ENCODE measurements at regions not wholly inside any gene's neighbourhood (a gene's known extent, or its start where the extent isn't known, plus 50 kb on each side); places are given as distances from the start of the nearest gene placed in this dataset.

DNA sequence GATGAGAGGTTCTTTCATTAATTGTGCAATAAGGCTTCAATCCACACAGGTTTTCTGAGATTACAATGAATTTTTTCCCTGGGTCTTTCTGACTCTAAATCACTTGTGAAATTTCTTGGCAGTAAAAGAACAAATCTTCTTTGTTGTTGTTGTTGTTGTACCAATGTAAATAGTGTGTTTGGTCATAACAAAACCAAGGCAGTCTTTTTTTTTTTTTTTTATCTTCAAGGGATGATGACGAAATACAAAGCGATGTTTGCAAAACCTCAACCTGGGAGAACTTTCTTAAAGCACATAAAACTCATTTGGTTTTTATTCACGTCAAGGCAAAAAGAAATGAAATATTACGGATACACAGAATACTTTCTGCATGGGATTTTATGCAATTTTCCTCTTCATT lies 462.0 kb downstream of the LIG4 start:
- no peak overlapping the region for H3K27ac ChIP-seq (ENCODE audit: low read depth, low read length)
- WGBS, 3 donors = 80 to 86% (median 85%) methylated on average over 4 of the region's 4 CpGs

DNA sequence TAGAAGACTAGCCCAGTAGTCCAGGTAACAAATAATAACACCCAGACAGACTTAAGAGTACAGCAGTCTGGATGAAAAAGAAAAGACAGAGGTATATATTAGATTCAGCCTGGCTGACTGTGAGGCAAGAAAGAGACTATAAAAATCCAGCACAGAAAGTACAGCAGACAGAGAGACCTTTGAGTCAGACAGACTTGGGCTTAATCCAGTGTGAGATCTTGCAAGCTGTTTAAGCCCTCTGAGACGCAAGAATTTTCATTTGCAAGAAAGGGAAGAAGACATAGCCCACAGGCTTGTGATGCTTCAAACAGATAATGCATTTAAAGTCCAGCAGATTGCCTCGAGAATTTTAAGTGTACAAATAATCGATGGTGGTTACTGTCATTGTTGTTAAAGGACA lies 471.4 kb downstream of the LIG4 start:
- 59 to 71% (median 67%) methylated on average over 3 of the region's 3 CpGs for WGBS, 3 donors
- H3K27ac ChIP-seq (ENCODE audit: low read depth, low read length) = no peak overlapping the region

- H3K27ac ChIP-seq (ENCODE audit: low read depth, low read length) = no peak overlapping the region
- 33 to 51% (median 38%) methylated on average over 4 of the region's 4 CpGs for WGBS, 3 donors
These were observed 471.8 kb downstream of the LIG4 start for GRCh38 chr13:107743526-107743925.

GRCh38 chr13:107743100-107743499 lies 472.2 kb downstream of the LIG4 start:
- no peak overlapping the region for H3K27ac ChIP-seq (ENCODE audit: low read depth, low read length)
- 59 to 75% (median 66%) methylated on average over 3 of the region's 3 CpGs for WGBS, 3 donors

- H3K27ac ChIP-seq (ENCODE audit: low read depth, low read length) = no peak overlapping the region
- 76 to 85% (median 77%) methylated on average over 1 of the region's 1 CpG for WGBS, 3 donors
These were observed 472.8 kb downstream of the LIG4 start for GRCh38 chr13:107742544-107742943.

DNA sequence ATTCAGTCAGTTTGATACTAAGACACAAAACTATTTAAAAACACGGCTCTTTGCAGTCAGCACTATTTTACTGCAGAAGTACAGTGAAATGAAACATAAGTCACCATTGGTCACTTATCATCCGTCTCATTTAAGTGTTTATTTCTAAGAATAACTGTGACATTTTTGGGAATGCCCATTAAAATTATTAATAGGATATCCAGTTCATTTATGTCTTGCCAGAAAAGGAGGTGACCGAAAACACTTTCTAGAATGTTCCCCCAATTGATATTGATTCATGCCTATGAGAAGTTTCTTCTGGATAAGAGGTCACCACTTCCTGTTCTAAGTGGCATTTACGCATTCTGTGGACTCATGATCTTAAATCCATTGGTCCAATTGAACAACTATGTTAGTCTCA lies 477.3 kb downstream of the LIG4 start:
- 75 to 80% (median 76%) methylated on average over 4 of the region's 4 CpGs for WGBS, 3 donors
- no peak overlapping the region for H3K27ac ChIP-seq (ENCODE audit: low read depth, low read length)

GRCh38 chr13:107736731-107737130 lies 478.6 kb downstream of the LIG4 start:
- 61 to 74% (median 72%) methylated on average over 2 of the region's 2 CpGs for WGBS, 3 donors
- H3K27ac ChIP-seq (ENCODE audit: low read depth, low read length) = no peak overlapping the region

DNA sequence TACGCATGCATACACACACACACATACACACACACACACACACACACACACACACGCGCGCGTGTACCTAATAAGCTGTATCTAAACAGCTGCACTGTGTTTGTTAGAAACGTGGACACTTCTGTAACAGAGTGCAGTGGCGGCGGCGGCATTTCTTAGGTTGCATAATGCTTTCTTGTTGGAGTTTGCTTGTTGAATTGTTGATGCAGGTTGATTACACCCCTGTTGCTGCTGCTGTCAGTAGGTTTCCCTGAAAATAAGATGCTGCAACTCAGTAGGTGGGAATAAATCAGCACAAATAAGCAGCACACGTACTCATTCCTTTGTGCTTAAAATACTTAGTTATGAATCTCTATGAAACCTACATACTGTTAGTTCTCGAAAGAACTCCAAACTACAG lies 479.2 kb downstream of the LIG4 start:
- WGBS, 3 donors = 71 to 75% (median 72%) methylated on average over 11 of the region's 11 CpGs
- no peak overlapping the region for H3K27ac ChIP-seq (ENCODE audit: low read depth, low read length)

GRCh38 chr13:107734891-107735625 lies 480.3 kb downstream of the LIG4 start:
- 53 to 57% (median 55%) methylated on average over 7 of the region's 7 CpGs for WGBS, 3 donors
- no peak overlapping the region for H3K27ac ChIP-seq (ENCODE audit: low read depth, low read length)

DNA sequence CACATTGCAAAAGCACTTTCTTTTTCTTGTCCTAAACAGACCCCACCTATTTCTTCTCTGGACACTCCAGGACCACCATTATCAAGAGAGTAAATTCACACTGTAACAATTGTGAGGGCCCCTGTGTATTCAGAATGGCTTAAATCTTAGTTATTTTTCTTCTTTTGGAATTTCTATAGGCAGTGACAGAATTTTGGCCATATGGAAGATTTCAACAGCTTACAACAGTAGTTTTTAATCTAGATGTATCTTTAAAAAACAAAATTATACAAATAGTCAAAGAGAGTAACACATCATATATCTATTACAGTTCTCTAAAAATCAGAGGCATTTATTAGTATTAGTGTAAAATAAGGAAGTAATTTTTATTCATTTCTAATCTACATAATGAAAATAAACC lies 482.1 kb downstream of the LIG4 start:
- no peak overlapping the region for H3K27ac ChIP-seq (ENCODE audit: low read depth, low read length)

- H3K27ac ChIP-seq (ENCODE audit: low read depth, low read length) = no peak overlapping the region
- 75 to 82% (median 78%) methylated on average over 6 of the region's 6 CpGs for WGBS, 3 donors
These were observed 484.5 kb downstream of the LIG4 start for GRCh38 chr13:107730813-107731212.

DNA sequence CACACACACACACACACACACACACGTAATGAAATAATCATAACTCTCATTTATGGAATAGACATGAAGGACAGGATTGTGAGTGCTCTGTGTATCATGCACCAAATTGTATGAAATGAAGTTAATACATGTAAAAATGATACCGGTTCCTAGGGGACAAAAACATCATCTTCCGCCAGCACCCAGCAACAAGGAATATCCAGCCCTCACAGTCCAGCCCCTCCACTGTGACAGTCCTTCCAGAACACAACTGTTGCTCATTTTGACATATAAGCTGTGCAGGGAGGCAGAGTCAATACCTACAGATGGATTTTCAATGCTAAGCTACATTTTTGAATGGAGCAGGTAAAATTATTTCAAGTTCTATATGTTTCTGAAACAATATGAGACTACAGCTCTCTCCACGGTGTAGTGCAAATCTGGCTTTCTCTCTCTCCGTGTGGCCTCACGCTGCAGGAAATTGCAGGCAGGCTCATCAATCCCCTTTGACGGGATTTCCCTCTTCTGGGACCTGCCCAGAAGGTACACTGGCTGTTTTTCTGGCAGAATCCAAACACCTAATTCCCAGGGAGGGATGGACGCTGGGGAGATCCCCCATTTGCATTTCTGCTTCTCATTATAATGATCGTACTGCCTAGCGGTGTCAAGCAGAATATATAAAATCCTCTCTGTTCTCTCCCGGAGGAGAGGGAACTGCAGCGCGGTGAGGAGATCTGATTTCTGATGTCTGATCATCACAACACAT lies 494.0 kb downstream of the LIG4 start:
- WGBS, 3 donors = 34 to 43% (median 34%) methylated on average over 13 of the region's 13 CpGs
- no peak overlapping the region for H3K27ac ChIP-seq (ENCODE audit: low read depth, low read length)

DNA sequence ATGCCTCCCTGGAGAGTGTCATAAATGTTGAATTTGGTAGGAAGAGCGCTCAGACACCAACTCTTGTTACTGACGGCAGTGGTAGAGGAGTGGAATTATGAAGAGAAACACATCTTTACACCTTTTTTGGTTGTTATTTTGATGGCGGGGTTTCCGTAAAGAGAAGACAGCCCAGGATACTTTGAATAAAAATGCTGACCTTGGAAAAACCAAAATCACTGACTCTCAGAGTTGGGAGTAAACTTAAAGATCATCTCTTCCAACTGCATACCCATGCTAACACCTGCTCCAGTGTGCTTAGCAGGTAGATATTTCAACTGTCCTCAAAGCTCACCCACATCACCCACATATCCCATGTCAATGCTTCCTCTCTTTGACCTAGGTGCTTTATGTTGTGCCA lies 498.6 kb downstream of the LIG4 start:
- no peak overlapping the region for H3K27ac ChIP-seq (ENCODE audit: low read depth, low read length)
- 85 to 92% (median 90%) methylated on average over 4 of the region's 4 CpGs for WGBS, 3 donors

DNA sequence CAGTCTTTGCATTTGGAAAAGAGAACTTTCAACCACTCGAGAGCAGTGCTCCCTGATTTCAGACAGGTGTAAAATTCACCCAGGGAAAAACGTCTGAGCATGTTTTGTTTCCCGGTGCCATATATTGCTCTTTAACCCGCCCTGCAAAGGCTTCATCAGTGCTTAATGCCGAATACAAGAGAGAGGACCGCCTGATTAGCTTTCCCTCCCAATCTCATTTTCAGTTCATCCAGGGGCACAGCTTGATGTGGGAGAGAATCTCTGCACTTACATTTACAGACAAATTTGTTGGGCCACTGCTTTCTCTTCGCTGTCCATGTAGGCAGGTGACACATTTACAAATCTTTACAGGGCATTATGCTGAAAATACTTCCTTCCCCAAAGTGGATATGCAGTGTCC lies 499.1 kb downstream of the LIG4 start:
- WGBS, 3 donors = 67 to 77% (median 75%) methylated on average over 7 of the region's 7 CpGs
- no peak overlapping the region for H3K27ac ChIP-seq (ENCODE audit: low read depth, low read length)

DNA sequence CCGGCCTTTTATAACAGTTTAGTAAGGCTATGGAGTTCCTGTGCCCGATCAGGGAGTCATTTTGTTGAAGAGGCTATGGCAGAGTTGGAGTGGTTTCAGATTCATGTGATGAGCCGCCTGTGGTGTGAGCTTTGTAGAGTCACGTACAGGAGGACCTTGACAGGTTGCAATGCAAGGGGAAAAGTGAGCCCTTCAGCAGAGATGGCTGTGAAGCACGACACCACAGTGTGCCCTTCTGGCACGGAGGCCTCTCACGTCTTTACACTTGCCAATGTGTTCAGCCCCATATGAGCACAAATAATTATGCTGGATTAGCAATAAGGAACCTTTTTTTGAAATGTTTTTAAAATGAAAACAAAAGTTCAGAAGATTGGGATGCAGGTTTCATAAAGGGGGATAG lies 499.8 kb downstream of the LIG4 start:
- 85 to 91% (median 85%) methylated on average over 7 of the region's 7 CpGs for WGBS, 3 donors
- H3K27ac ChIP-seq (ENCODE audit: low read depth, low read length) = no peak overlapping the region

DNA sequence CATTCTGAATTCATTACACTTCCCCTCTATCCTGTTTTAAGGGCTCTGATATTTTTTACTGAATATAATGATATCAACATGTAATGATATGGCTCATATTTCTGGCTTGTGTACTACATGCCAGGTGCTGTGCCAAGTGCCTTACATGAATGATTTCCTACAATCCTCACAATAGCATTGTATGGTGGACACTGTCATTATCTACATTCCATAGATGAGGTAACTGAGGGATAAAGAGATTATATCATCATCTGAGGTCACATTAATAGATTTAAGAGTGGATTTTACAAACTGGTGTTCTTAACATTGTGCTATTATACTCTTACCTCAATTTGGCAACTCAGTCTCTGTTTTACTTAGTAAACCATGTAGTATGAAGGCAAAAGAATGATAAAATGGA lies 502.0 kb downstream of the LIG4 start:
- H3K27ac ChIP-seq (ENCODE audit: low read depth, low read length) = no peak overlapping the region

DNA sequence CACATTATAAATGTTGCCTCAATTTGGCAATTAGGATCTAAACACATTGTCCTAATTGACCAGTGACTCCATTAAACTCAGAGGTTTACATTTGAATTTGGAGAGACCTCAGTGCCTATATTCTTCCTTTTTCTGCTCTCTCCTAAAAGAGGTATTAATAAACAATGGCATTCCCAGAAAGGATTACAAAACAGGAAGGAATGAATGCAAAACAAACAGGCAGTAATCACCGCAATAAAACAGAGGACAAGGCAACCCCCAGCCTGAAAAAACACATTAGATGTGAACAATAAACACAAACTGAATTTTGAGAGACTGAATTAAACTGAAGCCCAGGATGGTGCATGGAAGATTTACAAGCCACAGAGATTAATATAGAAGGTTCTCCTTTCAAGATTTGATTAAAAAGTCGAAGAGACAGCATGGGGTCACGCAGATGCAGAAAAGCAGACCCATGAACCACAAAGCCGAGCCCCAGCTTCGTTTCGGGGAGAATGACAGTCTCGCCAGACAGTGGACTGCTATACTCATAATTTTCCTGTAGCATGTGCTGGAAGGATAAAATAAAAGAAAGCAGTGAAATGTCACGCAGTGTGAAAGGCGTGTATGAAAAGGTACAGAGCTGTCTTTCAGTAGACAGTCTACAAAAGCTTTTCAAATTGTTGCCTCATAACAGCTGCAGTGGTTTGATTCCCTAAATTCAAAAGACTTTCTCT lies 503.0 kb downstream of the LIG4 start:
- WGBS, 3 donors = 68 to 72% (median 70%) methylated on average over 9 of the region's 9 CpGs
- no peak overlapping the region for H3K27ac ChIP-seq (ENCODE audit: low read depth, low read length)

DNA sequence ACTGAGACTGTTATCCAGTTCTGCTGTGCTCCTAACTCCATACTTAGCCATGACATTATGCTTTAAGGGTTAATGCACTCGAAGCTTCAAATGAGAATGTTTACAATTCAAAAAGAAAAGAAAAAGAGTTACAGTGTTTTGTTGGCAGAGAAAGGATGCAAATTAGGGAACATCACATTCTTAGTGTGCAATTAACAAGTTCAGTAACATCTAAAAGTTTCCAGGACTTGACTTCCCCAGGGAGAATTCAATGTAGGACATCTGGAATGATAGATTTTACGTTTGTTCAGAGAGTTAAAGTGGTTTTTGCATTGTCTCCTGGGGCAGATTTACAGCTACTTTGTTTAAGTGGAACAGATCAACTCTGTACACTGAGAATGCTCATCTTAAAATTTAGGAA lies 525.2 kb downstream of the LIG4 start:
- 17 to 28% (median 18%) methylated on average over 2 of the region's 2 CpGs for WGBS, 3 donors
- no peak overlapping the region for H3K27ac ChIP-seq (ENCODE audit: low read depth, low read length)

- WGBS, 3 donors = 83 to 94% (median 91%) methylated on average over 9 of the region's 9 CpGs
- H3K27ac ChIP-seq (ENCODE audit: low read depth, low read length) = no peak overlapping the region
These were observed 529.5 kb downstream of the LIG4 start for GRCh38 chr13:107685876-107686275.

GRCh38 chr13:107681600-107681999 lies 533.7 kb downstream of the LIG4 start:
- WGBS, 3 donors = 63 to 71% (median 64%) methylated on average over 10 of the region's 10 CpGs
- H3K27ac ChIP-seq (ENCODE audit: low read depth, low read length) = no peak overlapping the region

Data from adipose tissue (tissue), 3 donors.